IMR-90 (cell line): ENCODE measurements at regions not wholly inside any gene's neighbourhood (a gene's known extent, or its start where the extent isn't known, plus 50 kb on each side); places are given as distances from the start of the nearest gene placed in this dataset.

Experiments
- ATAC-seq: fragments of 200-7000 bp; cut with Tn5 transposase; 2 replicates; pipeline ENCODE4 v1.9.1; 2020; ENCODE audit warnings: low read depth, mild to moderate bottlenecking, moderate library complexity
- BruUV-seq: library from RNA; stranded (reverse); fragments of 400-500 nt; replicated peaks from 2 replicates; lab custom pipeline; 2021; lab: Mats Ljungman, UMichigan
- CTCF ChIA-PET: fragments of 300-600 bp; formaldehyde crosslinking; extraction: SDS; loops from one replicate; lab custom pipeline; 2021; ENCODE audit warnings: antibody characterized with exemption; lab: Yijun Ruan, JAX
- POLR2A ChIA-PET: fragments of 300-600 bp; sonication (Branson Sonifier 250); formaldehyde crosslinking; loops from one replicate; lab custom pipeline; 2022; ENCODE audit warnings: antibody characterized with exemption; ENCODE audit not compliant: unreplicated experiment; lab: Charles Lee
- DNase-seq: peaks from one replicate; pipeline ENCODE4 v3.0.0; 2013
- H2AFZ ChIP-seq: replicated peaks from 2 replicates; pipeline ENCODE3; 2013; ENCODE audit warnings: low read length, mild to moderate bottlenecking; ENCODE audit not compliant: poor library complexity
- H2AK5ac ChIP-seq: 2 replicates; pipeline ENCODE4 v1.6.1; 2013; ENCODE audit warnings: low read depth, low read length, inconsistent platforms
- H2AK9ac ChIP-seq: replicated peaks from 2 replicates; pipeline ENCODE3; 2013; ENCODE audit warnings: mild to moderate bottlenecking, low read depth, low read length, moderate library complexity; ENCODE audit not compliant: poor library complexity
- H2BK120ac ChIP-seq: 2 replicates; pipeline ENCODE4 v1.6.1; 2013; ENCODE audit warnings: low read depth, low read length, inconsistent platforms
- H2BK15ac ChIP-seq: 3 replicates; pipeline ENCODE4 v1.6.1; 2013; ENCODE audit warnings: low read depth, low read length, inconsistent platforms
- H2BK20ac ChIP-seq: 2 replicates; pipeline ENCODE4 v1.6.1; 2013; ENCODE audit warnings: low read depth, mild to moderate bottlenecking, inconsistent platforms, low read length, moderate library complexity
- H2BK5ac ChIP-seq: 2 replicates; pipeline ENCODE4 v1.6.1; 2013; ENCODE audit warnings: mild to moderate bottlenecking, low read depth, low read length, inconsistent platforms; ENCODE audit not compliant: poor library complexity, severe bottlenecking
- H3K14ac ChIP-seq: replicated peaks from 2 replicates; pipeline ENCODE4 v1.6.1; 2013; ENCODE audit warnings: low read depth, low read length, inconsistent platforms
- H3K18ac ChIP-seq: 2 replicates; pipeline ENCODE4 v1.6.1; 2013; ENCODE audit warnings: low read depth, low read length, control low read depth
- H3K23ac ChIP-seq: 2 replicates; pipeline ENCODE4 v1.6.1; 2013; ENCODE audit warnings: low read depth, low read length, inconsistent platforms
- H3K27ac ChIP-seq: 2 replicates; pipeline ENCODE4 v1.5.1; 2013; ENCODE audit warnings: mild to moderate bottlenecking, control low read depth, low read length; ENCODE audit not compliant: insufficient read depth
- H3K27me3 ChIP-seq: 2 replicates; pipeline ENCODE4 v1.6.1; 2013; ENCODE audit warnings: low read length; ENCODE audit not compliant: control insufficient read depth, insufficient read depth
- H3K36me3 ChIP-seq: 2 replicates; pipeline ENCODE4 v1.6.1; 2013; ENCODE audit warnings: low read length, mixed read lengths; ENCODE audit not compliant: control insufficient read depth, insufficient read depth
- H3K4ac ChIP-seq: 2 replicates; pipeline ENCODE4 v1.6.1; 2013; ENCODE audit warnings: low read depth, low read length, inconsistent platforms
- H3K4me1 ChIP-seq: 2 replicates; pipeline ENCODE4 v1.6.1; 2013; ENCODE audit warnings: low read length, mixed read lengths; ENCODE audit not compliant: control insufficient read depth, insufficient read depth
- H3K4me2 ChIP-seq: 2 replicates; pipeline ENCODE4 v1.6.1; 2013; ENCODE audit warnings: low read depth, mild to moderate bottlenecking, control low read depth, low read length, moderate library complexity
- H3K4me3 ChIP-seq: 2 replicates; pipeline ENCODE4 v1.5.1; 2013; ENCODE audit warnings: low read depth, mild to moderate bottlenecking, control low read depth, low read length, moderate library complexity; ENCODE audit not compliant: insufficient read depth
- H3K56ac ChIP-seq: 2 replicates; pipeline ENCODE4 v1.6.1; 2013; ENCODE audit warnings: low read length, inconsistent platforms; ENCODE audit not compliant: insufficient read depth; ENCODE audit errors: extremely low read depth
- H3K79me1 ChIP-seq, 2 experiments: 2 replicates each; pipeline ENCODE4 v1.6.1; 2013; ENCODE audit warnings: low read length in 2 of 2, inconsistent platforms in 1 of 2, low read depth in 1 of 2
- H3K9ac ChIP-seq: 2 replicates; pipeline ENCODE4 v1.6.1; 2013; ENCODE audit warnings: low read depth, low read length, control low read depth
- H3K9me1 ChIP-seq: 2 replicates; pipeline ENCODE4 v1.6.1; 2013; ENCODE audit warnings: low read length, inconsistent platforms; ENCODE audit not compliant: insufficient read depth
- H3K9me3 ChIP-seq: 2 replicates; pipeline ENCODE4 v1.6.1; 2013; ENCODE audit warnings: low read length; ENCODE audit not compliant: control insufficient read depth, insufficient read depth
- H4K20me1 ChIP-seq: 2 replicates; pipeline ENCODE4 v1.6.1; 2013; ENCODE audit warnings: low read length, inconsistent platforms; ENCODE audit not compliant: insufficient read depth
- H4K5ac ChIP-seq: 2 replicates; pipeline ENCODE4 v1.6.1; 2013; ENCODE audit warnings: mild to moderate bottlenecking, low read depth, low read length, control low read depth
- H4K8ac ChIP-seq, 2 experiments: 2 replicates each; pipeline ENCODE4 v1.6.1; 2013; ENCODE audit warnings: low read depth in 2 of 2, low read length in 2 of 2, control low read depth in 1 of 2, inconsistent platforms in 1 of 2
- H4K91ac ChIP-seq: 2 replicates; pipeline ENCODE4 v1.6.1; 2013; ENCODE audit warnings: low read depth, low read length, inconsistent platforms; ENCODE audit not compliant: insufficient read depth
- CEBPB ChIP-seq: IDR thresholded peaks from 2 replicates; pipeline ENCODE4 v1.6.1; 2012; ENCODE audit warnings: low read depth, low read length, improper control_type of control experiment
- CHD1 ChIP-seq: IDR thresholded peaks from 2 replicates; pipeline ENCODE4 v1.6.1; 2012; ENCODE audit warnings: low read depth, low read length, improper control_type of control experiment
- FOS ChIP-seq: fragments of 150-350 bp; IDR thresholded peaks from 2 replicates; pipeline ENCODE4 v1.6.1; 2016; ENCODE audit warnings: low read depth, low read length
- MAFK ChIP-seq: IDR thresholded peaks from 2 replicates; pipeline ENCODE4 v1.6.1; 2012; ENCODE audit warnings: low read depth, low read length, improper control_type of control experiment
- MAZ ChIP-seq: IDR thresholded peaks from 2 replicates; pipeline ENCODE4 v1.6.1; 2012; ENCODE audit warnings: low read depth, mild to moderate bottlenecking, low read length, improper control_type of control experiment, moderate library complexity, borderline replicate concordance
- MXI1 ChIP-seq: IDR thresholded peaks from 2 replicates; pipeline ENCODE4 v1.6.1; 2012; ENCODE audit warnings: low read depth, mild to moderate bottlenecking, low read length, moderate library complexity, borderline replicate concordance
- NFE2L2 ChIP-seq: fragments of 150-350 bp; IDR thresholded peaks from 2 replicates; pipeline ENCODE4 v1.6.1; 2016; ENCODE audit warnings: low read depth, mild to moderate bottlenecking, low read length
- POLR2A ChIP-seq: IDR thresholded peaks from 2 replicates; pipeline ENCODE4 v1.6.1; 2012; ENCODE audit warnings: mild to moderate bottlenecking, low read depth, low read length
- RFX5 ChIP-seq: IDR thresholded peaks from 2 replicates; pipeline ENCODE4 v1.8.0; 2012; ENCODE audit warnings: low read depth, mild to moderate bottlenecking, low read length, moderate library complexity
- SMC3 ChIP-seq: fragments of 150-350 bp; IDR thresholded peaks from 2 replicates; pipeline ENCODE4 v1.6.1; 2016; ENCODE audit warnings: low read depth, mild to moderate bottlenecking, antibody characterized with exemption, low read length, moderate library complexity
- USF2 ChIP-seq: fragments of 150-350 bp; IDR thresholded peaks from 2 replicates; pipeline ENCODE4 v1.6.1; 2017; ENCODE audit warnings: mild to moderate bottlenecking, antibody characterized with exemption, low read length, low read depth
- WGBS, 2 experiments: methylation state at CpG; one replicate each; pipeline versions ENCODE4 v1.1.5 to v1.1.7; 2013; ENCODE audit warnings: missing lambda C conversion rate in 2 of 2; ENCODE audit not compliant: insufficient read length in 1 of 2; ENCODE audit errors: extremely low coverage in 2 of 2; 5-methylcytosine and 5-hydroxymethylcytosine counted together
- dilution Hi-C: fragments of 300-500 bp; cut with HindIII; formaldehyde crosslinking; loops from one replicate; pipeline ENCODE4 v1.14.3; 2018; ENCODE audit warnings: low sequenced_read_pairs; ENCODE audit not compliant: unreplicated experiment
- in situ Hi-C: fragments of 300-500 bp; cut with MboI; formaldehyde crosslinking; loops from 3 replicates; pipeline ENCODE4 v1.14.3; 2019; ENCODE audit warnings: low sequenced_read_pairs, inconsistent platforms, mixed read lengths
- intact Hi-C: fragments of 100-400 bp; cut with micrococcal nuclease; formaldehyde crosslinking; loops from 2 replicates; pipeline ENCODE4 v1.10.0; 2022

- no peak for TF ChIP-seq RFX5
- TF ChIP-seq FOS, result no peak
- TF ChIP-seq USF2, result no peak
- no peak for TF ChIP-seq POLR2A
- no peak for TF ChIP-seq SMC3
- TF ChIP-seq MAFK, result no peak
- no peak for TF ChIP-seq MAZ
- no peak for TF ChIP-seq CHD1
- TF ChIP-seq MXI1, result no peak
- no peak for TF ChIP-seq CEBPB
- TF ChIP-seq NFE2L2, result no peak
- in situ Hi-C loops, result no loop called here
- H2AFZ ChIP-seq, result no peak overlapping the region
Observed at GRCh38 chr2:144798034-144798433, 278.1 kb upstream of the ZEB2 start.

More at GRCh38 chr2:144798034-144798433, 278.1 kb upstream of the ZEB2 start:
- Histone ChIP-seq H2AK5ac (no peak overlapping the region), H2BK120ac (no peak overlapping the region), H3K56ac (no peak overlapping the region), H3K27me3 (no peaks in the 10 kb centered on the region), H3K18ac (no peak overlapping the region), H3K4me2 (no peak overlapping the region), H4K91ac (no peak overlapping the region), H3K4me1 (peaks cover 5% of the 10 kb centered on the region), H3K4ac (no peak overlapping the region), H3K9me3 (no peaks in the 10 kb centered on the region), H3K36me3 (no peaks in the 10 kb centered on the region), H3K4me3 (no peak overlapping the region), H3K79me1 (no peaks in the 10 kb centered on the region), H2BK5ac (no peak overlapping the region), H4K8ac (no peak overlapping the region), H4K5ac (no peak overlapping the region), H2BK20ac (no peak overlapping the region), H3K9ac (no peak overlapping the region), H2AK9ac (no peak overlapping the region), H4K20me1 (no peaks in the 10 kb centered on the region), H3K14ac (no peak overlapping the region), H3K27ac (no peak overlapping the region), H2BK15ac (no peak overlapping the region), H3K9me1 (no peaks in the 10 kb centered on the region), H3K23ac (no peak overlapping the region)
- intact Hi-C loops (no loop called here), dilution Hi-C loops (no loop called here)
- WGBS, 2 experiments, result no CpG with 5 or more reads among the region's 2 CpGs
- BruUV-seq, result no TSS peak
- POLR2A ChIA-PET, result no interaction called here
- CTCF ChIA-PET, result no interaction called here
- ATAC-seq (no peak), DNase-seq (no peak)
